ENCODE measurements at regions not wholly inside any gene's neighbourhood (a gene's known extent, or its start where the extent isn't known, plus 50 kb on each side); places are given as distances from the start of the nearest gene placed in this dataset.
"Not testable (repeated sequence)": the region's sequence is repeated elsewhere in the genome, so short reads cannot be mapped to it uniquely, and the experiment has no call there.

- DNase-seq (ENCODE audit: low read depth), result no peak
These were observed 354.6 kb downstream of the SFMBT2 start for GRCh38 chr10:7056216-7056615.

GRCh38 chr10:7054915-7055314 is 355.9 kb downstream of the SFMBT2 start:
- no peak for DNase-seq (ENCODE audit: low read depth)

GRCh38 chr10:7053195-7053594 is 357.6 kb downstream of the SFMBT2 start:
- DNase-seq (ENCODE audit: low read depth), result no peak

GRCh38 chr10:7050024-7050423 is 360.8 kb downstream of the SFMBT2 start:
- not testable (repeated sequence) for DNase-seq (ENCODE audit: low read depth)

- DNase-seq (ENCODE audit: low read depth), result no peak
These were observed 362.8 kb downstream of the SFMBT2 start for GRCh38 chr10:7048061-7048460.

- no peak for DNase-seq (ENCODE audit: low read depth)
These were observed 364.2 kb downstream of the SFMBT2 start for GRCh38 chr10:7046615-7047014.

GRCh38 chr10:7045891-7046599 is 364.8 kb downstream of the SFMBT2 start:
- no peak for DNase-seq (ENCODE audit: low read depth)

GRCh38 chr10:7043055-7043653 is 367.7 kb downstream of the SFMBT2 start:
- DNase-seq (ENCODE audit: low read depth), result no peak

- DNase-seq (ENCODE audit: low read depth), result no peak
These were observed 368.3 kb downstream of the SFMBT2 start for GRCh38 chr10:7042419-7043054.

- DNase-seq (ENCODE audit: low read depth), result no peak
These were observed 368.8 kb downstream of the SFMBT2 start for GRCh38 chr10:7042000-7042399.

- DNase-seq (ENCODE audit: low read depth), result no peak
These were observed 370.2 kb downstream of the SFMBT2 start for GRCh38 chr10:7040681-7041080.

GRCh38 chr10:7039859-7040258 is 371.0 kb downstream of the SFMBT2 start:
- DNase-seq (ENCODE audit: low read depth), result no peak

- no peak for DNase-seq (ENCODE audit: low read depth)
These were observed 372.4 kb downstream of the SFMBT2 start for GRCh38 chr10:7038416-7038815.

- DNase-seq (ENCODE audit: low read depth), result not testable (repeated sequence)
These were observed 373.4 kb downstream of the SFMBT2 start for GRCh38 chr10:7037434-7037833.

GRCh38 chr10:7036951-7037350 is 373.9 kb downstream of the SFMBT2 start:
- DNase-seq (ENCODE audit: low read depth), result no peak

GRCh38 chr10:7035126-7035761 is 375.6 kb downstream of the SFMBT2 start:
- DNase-seq (ENCODE audit: low read depth), result no peak

GRCh38 chr10:7033031-7033430 is 377.8 kb downstream of the SFMBT2 start:
- no peak for DNase-seq (ENCODE audit: low read depth)

- DNase-seq (ENCODE audit: low read depth), result no peak
These were observed 380.5 kb downstream of the SFMBT2 start for GRCh38 chr10:7030134-7030855.

GRCh38 chr10:7029672-7030071 is 381.2 kb downstream of the SFMBT2 start:
- DNase-seq (ENCODE audit: low read depth), result no peak

GRCh38 chr10:7028809-7029166 is 382.0 kb downstream of the SFMBT2 start:
- no peak for DNase-seq (ENCODE audit: low read depth)

- DNase-seq (ENCODE audit: low read depth), result no peak
These were observed 382.7 kb downstream of the SFMBT2 start for GRCh38 chr10:7027913-7028808.
